NCI-H1694 treated with DMSO at 0.1 percent for 48 hours (cell line): ENCODE measurements at regions not wholly inside any gene's neighbourhood (a gene's known extent, or its start where the extent isn't known, plus 50 kb on each side); places are given as distances from the start of the nearest gene placed in this dataset.
A peak's percentile ranks its signal among the peaks of the same experiment; 100 is the strongest.
"Not testable (repeated sequence)": the region's sequence is repeated elsewhere in the genome, so short reads cannot be mapped to it uniquely, and the experiment has no call there.

Source experiments
- DNase-seq: peaks from one replicate; lab custom pipeline; 2025; lab: John Stamatoyannopoulos, UW

GRCh38 chr9:82726424-82727276, 336.3 kb downstream of the RASEF start:
- DNase-seq: no peak

- DNase-seq: no peak
These were observed 333.8 kb downstream of the RASEF start for GRCh38 chr9:82729141-82729540.

- no peak for DNase-seq
These were observed 332.9 kb downstream of the RASEF start for GRCh38 chr9:82729991-82730589.

- DNase-seq: no peak
These were observed 330.0 kb downstream of the RASEF start for GRCh38 chr9:82732928-82733327.

- DNase-seq: no peak
These were observed 326.8 kb downstream of the RASEF start for GRCh38 chr9:82736126-82736525.

- DNase-seq: no peak
These were observed 326.2 kb downstream of the RASEF start for GRCh38 chr9:82736701-82737100.

GRCh38 chr9:82745919-82746318, 317.0 kb downstream of the RASEF start:
- DNase-seq: no peak

GRCh38 chr9:82750411-82750913, 312.5 kb downstream of the RASEF start:
- DNase-seq: no peak

- DNase-seq: no peak
These were observed 305.0 kb downstream of the RASEF start for GRCh38 chr9:82757924-82758323.

GRCh38 chr9:82761027-82761426, 301.9 kb downstream of the RASEF start:
- DNase-seq: no peak

- DNase-seq: no peak
These were observed 301.0 kb downstream of the RASEF start for GRCh38 chr9:82761956-82762355.

- no peak for DNase-seq
These were observed 299.3 kb downstream of the RASEF start for GRCh38 chr9:82763656-82764055.

GRCh38 chr9:82764061-82764668, 298.8 kb downstream of the RASEF start:
- DNase-seq: no peak

GRCh38 chr9:82774707-82775231, 288.2 kb downstream of the RASEF start:
- DNase-seq: not testable (repeated sequence)

GRCh38 chr9:82776508-82776907, 286.4 kb downstream of the RASEF start:
- DNase-seq: no peak

GRCh38 chr9:82777366-82777765, 285.6 kb downstream of the RASEF start:
- no peak for DNase-seq

- DNase-seq: not testable (repeated sequence)
These were observed 284.0 kb downstream of the RASEF start for GRCh38 chr9:82778923-82779322.

- no peak for DNase-seq
These were observed 282.9 kb downstream of the RASEF start for GRCh38 chr9:82780017-82780416.

- peak; percentile 55 for DNase-seq
These were observed 281.0 kb downstream of the RASEF start for GRCh38 chr9:82781921-82782392.

GRCh38 chr9:82783045-82783444, 279.9 kb downstream of the RASEF start:
- DNase-seq: no peak

GRCh38 chr9:82784589-82784988, 278.4 kb downstream of the RASEF start:
- DNase-seq: no peak

GRCh38 chr9:82789155-82789824, 273.7 kb downstream of the RASEF start:
- DNase-seq: no peak
